CD8-positive, alpha-beta memory T cell (primary cell): ENCODE measurements at regions not wholly inside any gene's neighbourhood (a gene's known extent, or its start where the extent isn't known, plus 50 kb on each side); places are given as distances from the start of the nearest gene placed in this dataset.
"Not testable (repeated sequence)": the region's sequence is repeated elsewhere in the genome, so short reads cannot be mapped to it uniquely, and the experiment has no call there.

Source experiments
- CTCF ChIA-PET: fragments of 350-600 bp; sonication (Branson Sonifier 250); formaldehyde crosslinking; loops from one replicate; lab custom pipeline; 2021; ENCODE audit warnings: antibody characterized with exemption; lab: Charles Lee
- POLR2A ChIA-PET: fragments of 350-600 bp; sonication (Branson Sonifier 250); formaldehyde crosslinking; loops from one replicate; lab custom pipeline; 2021; ENCODE audit warnings: antibody characterized with exemption; lab: Charles Lee
- DNase-seq, 5 donors: peaks; one replicate each; pipeline versions ENCODE4 v3.0.0 to v3.0.0-alpha.2; 2020 to 2022; ENCODE audit warnings: mixed read lengths in 1 of 5
- H3K27ac ChIP-seq: one replicate; pipeline ENCODE4 v1.7.0; 2013; ENCODE audit warnings: low read depth, mild to moderate bottlenecking, low read length, moderate library complexity
- H3K27me3 ChIP-seq: 2 replicates; pipeline ENCODE4 v1.7.0; 2013; ENCODE audit warnings: low read length, mild to moderate bottlenecking; ENCODE audit not compliant: insufficient read depth, poor library complexity, severe bottlenecking
- H3K36me3 ChIP-seq: 2 replicates; pipeline ENCODE4 v1.7.0; 2013; ENCODE audit warnings: mild to moderate bottlenecking, low read length, moderate library complexity; ENCODE audit not compliant: insufficient read depth
- H3K4me1 ChIP-seq: 2 replicates; pipeline ENCODE4 v1.7.0; 2013; ENCODE audit warnings: mild to moderate bottlenecking, low read length, moderate library complexity; ENCODE audit not compliant: insufficient read depth
- H3K4me3 ChIP-seq: 2 replicates; pipeline ENCODE4 v1.7.0; 2013; ENCODE audit warnings: mild to moderate bottlenecking, low read length
- H3K9me3 ChIP-seq: 2 replicates; pipeline ENCODE4 v1.7.0; 2013; ENCODE audit warnings: mild to moderate bottlenecking, low read length
- H3K27ac Mint-ChIP-seq, 8 donors: one replicate each; pipeline ENCODE4 v1.8.0; 2020 to 2021; ENCODE audit warnings: mixed read lengths in 8 of 8, mild to moderate bottlenecking in 6 of 8, inconsistent platforms in 3 of 8, moderate library complexity in 3 of 8
- H3K27me3 Mint-ChIP-seq, 2 donors: one replicate each; pipeline ENCODE4 v1.8.0; 2020 to 2021; ENCODE audit warnings: mixed read lengths in 2 of 2, mild to moderate bottlenecking in 1 of 2, moderate library complexity in 1 of 2
- H3K36me3 Mint-ChIP-seq, 3 donors: one replicate each; pipeline ENCODE4 v1.8.0; 2020 to 2021; ENCODE audit warnings: mixed read lengths in 3 of 3, inconsistent platforms in 1 of 3, mild to moderate bottlenecking in 1 of 3
- H3K4me1 Mint-ChIP-seq, 3 donors: one replicate each; pipeline ENCODE4 v1.8.0; 2020 to 2021; ENCODE audit warnings: mixed read lengths in 3 of 3, inconsistent platforms in 1 of 3, mild to moderate bottlenecking in 1 of 3
- H3K4me3 Mint-ChIP-seq, 7 donors: one replicate each; pipeline ENCODE4 v1.8.0; 2020 to 2021; ENCODE audit warnings: mixed read lengths in 7 of 7, mild to moderate bottlenecking in 6 of 7, moderate library complexity in 4 of 7, inconsistent platforms in 2 of 7
- H3K9me3 Mint-ChIP-seq, 5 donors: one replicate each; pipeline ENCODE4 v1.8.0; 2020 to 2022; ENCODE audit warnings: mixed read lengths in 5 of 5, mild to moderate bottlenecking in 3 of 5, moderate library complexity in 2 of 5, inconsistent platforms in 1 of 5

- peaks cover 0 to 4% (median 3%) of the 10 kb centered on the region in 3 donors for H3K36me3 Mint-ChIP-seq
Observed at GRCh38 chr21:32867597-32867996, 96.0 kb upstream of the PAXBP1 start.

DNA sequence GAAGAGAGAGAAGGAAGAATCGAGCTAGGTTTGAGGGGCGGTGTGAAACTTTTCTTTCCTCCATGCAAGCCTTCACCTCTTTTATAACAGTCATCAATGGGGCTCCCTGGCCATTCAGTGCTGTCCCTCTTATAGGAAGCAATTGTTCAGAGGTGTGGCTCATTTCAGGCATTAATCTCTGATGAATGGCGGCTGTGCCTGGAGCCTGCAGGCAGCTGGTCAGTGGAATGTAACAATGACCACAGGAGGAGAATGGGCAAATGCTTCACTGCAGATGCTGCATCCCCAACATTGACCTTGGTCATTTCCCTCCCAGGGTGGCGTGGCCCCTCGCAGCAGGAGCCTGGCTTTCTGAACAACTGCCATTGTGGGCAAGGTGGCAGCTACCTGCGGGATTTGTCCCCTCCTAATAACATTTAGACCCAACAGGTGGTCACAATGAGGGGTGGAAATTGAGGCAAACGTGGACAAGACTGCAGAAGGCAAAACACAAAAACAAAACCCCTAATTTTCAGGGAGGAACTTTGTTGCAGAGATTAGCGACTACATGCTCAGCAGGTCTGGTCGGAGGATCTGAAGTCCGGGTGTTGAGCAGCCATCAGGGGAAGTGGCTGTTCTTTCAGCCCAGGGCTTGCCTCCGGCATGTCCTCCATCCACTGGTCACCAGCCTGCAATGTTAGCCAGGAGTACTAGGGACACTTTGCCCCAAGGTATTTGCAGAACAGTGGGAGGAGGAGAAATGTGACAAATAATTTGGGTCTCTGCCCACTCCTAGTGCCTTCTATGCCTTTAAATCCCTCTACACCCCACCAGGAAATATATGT lies 97.3 kb upstream of the PAXBP1 start:
- no peak overlapping the region for H3K4me3 Mint-ChIP-seq
- Histone ChIP-seq H3K36me3 (no peaks in the 10 kb centered on the region), H3K4me3 (no peak overlapping the region), H3K27ac (no peak overlapping the region), H3K9me3 (no peaks in the 10 kb centered on the region), H3K27me3 (no peaks in the 10 kb centered on the region), H3K4me1 (no peaks in the 10 kb centered on the region)
- no peak overlapping the region for H3K27ac Mint-ChIP-seq
- ChIA-PET POLR2A (no interaction called here), CTCF (no interaction called here)
- peaks cover 0 to 2% (median 0%) of the 10 kb centered on the region in 5 donors for H3K9me3 Mint-ChIP-seq
- DNase-seq, result no peak
- H3K36me3 Mint-ChIP-seq, result peaks cover 0 to 6% (median 1%) of the 10 kb centered on the region in 3 donors
- H3K27me3 Mint-ChIP-seq, result peaks cover 13 to 33% of the 10 kb centered on the region in 2 donors
- no peaks in the 10 kb centered on the region for H3K4me1 Mint-ChIP-seq

More at GRCh38 chr21:32867597-32867996, 96.0 kb upstream of the PAXBP1 start:
- CTCF ChIA-PET, result no interaction called here
- no peaks in the 10 kb centered on the region for H3K4me1 ChIP-seq
- H3K4me3 Mint-ChIP-seq, result no peak overlapping the region
- H3K9me3 Mint-ChIP-seq, result peaks cover 0 to 2% (median 0%) of the 10 kb centered on the region in 5 donors
- H3K9me3 ChIP-seq, result no peaks in the 10 kb centered on the region
- DNase-seq, result no peak
- no peaks in the 10 kb centered on the region for H3K36me3 ChIP-seq
- H3K27me3 Mint-ChIP-seq, result peaks cover 14 to 41% of the 10 kb centered on the region in 2 donors
- H3K4me1 Mint-ChIP-seq, result no peaks in the 10 kb centered on the region
- H3K4me3 ChIP-seq, result no peak overlapping the region
- H3K27me3 ChIP-seq, result no peaks in the 10 kb centered on the region
- no peak overlapping the region for H3K27ac ChIP-seq
- POLR2A ChIA-PET, result no interaction called here
- H3K27ac Mint-ChIP-seq, result no peak overlapping the region

DNA sequence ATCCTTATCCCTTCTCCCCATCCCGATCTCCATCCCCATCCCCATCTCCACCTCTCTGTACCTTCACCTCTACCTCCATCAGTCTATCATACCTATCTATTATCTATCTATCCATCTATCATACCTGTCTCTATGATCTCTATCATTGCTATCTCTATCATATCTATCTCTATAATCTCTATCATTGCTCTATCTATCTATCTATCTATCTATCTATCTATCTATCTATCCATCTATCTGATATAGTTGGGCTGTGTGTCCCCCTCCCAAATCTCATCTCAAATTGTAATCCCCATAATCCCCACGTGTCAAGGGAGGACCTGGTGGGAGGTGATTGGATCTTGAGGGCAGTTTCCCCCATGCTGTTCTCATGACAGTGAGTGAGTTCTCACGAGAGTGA lies 97.9 kb upstream of the PAXBP1 start:
- Mint-ChIP-seq H3K27ac (no peak overlapping the region), H3K4me3 (no peak overlapping the region), H3K9me3 (peaks cover 0 to 2% (median 0%) of the 10 kb centered on the region in 5 donors), H3K27me3 (peaks cover 14 to 39% of the 10 kb centered on the region in 2 donors), H3K36me3 (peaks cover 0 to 8% (median 1%) of the 10 kb centered on the region in 3 donors), H3K4me1 (no peaks in the 10 kb centered on the region)
- H3K4me3 ChIP-seq, result no peak overlapping the region
- H3K9me3 ChIP-seq, result no peaks in the 10 kb centered on the region
- no peaks in the 10 kb centered on the region for H3K36me3 ChIP-seq
- POLR2A ChIA-PET, result no interaction called here
- no peaks in the 10 kb centered on the region for H3K27me3 ChIP-seq
- CTCF ChIA-PET, result no interaction called here
- no peaks in the 10 kb centered on the region for H3K4me1 ChIP-seq
- no peak for DNase-seq
- no peak overlapping the region for H3K27ac ChIP-seq

GRCh38 chr21:32876426-32876825 lies 104.9 kb upstream of the PAXBP1 start:
- DNase-seq, result no peak
- Mint-ChIP-seq H3K27ac (no peak overlapping the region), H3K4me3 (no peak overlapping the region), H3K4me1 (no peaks in the 10 kb centered on the region), H3K27me3 (peaks cover 8 to 29% of the 10 kb centered on the region in 2 donors), H3K9me3 (no peaks in the 10 kb centered on the region), H3K36me3 (peaks cover 0 to 8% (median 0%) of the 10 kb centered on the region in 3 donors)
- H3K9me3 ChIP-seq, result no peaks in the 10 kb centered on the region
- POLR2A ChIA-PET, result no interaction called here
- CTCF ChIA-PET, result interaction anchor here (1.8 kb wide), 1 partner anchor 18 kb away, joined by 4 read pairs; no protein-coding TSS in a partner anchor
- no peak overlapping the region for H3K27ac ChIP-seq
- H3K27me3 ChIP-seq, result no peaks in the 10 kb centered on the region
- H3K4me1 ChIP-seq, result no peaks in the 10 kb centered on the region
- H3K36me3 ChIP-seq, result no peaks in the 10 kb centered on the region
- no peak overlapping the region for H3K4me3 ChIP-seq

DNA sequence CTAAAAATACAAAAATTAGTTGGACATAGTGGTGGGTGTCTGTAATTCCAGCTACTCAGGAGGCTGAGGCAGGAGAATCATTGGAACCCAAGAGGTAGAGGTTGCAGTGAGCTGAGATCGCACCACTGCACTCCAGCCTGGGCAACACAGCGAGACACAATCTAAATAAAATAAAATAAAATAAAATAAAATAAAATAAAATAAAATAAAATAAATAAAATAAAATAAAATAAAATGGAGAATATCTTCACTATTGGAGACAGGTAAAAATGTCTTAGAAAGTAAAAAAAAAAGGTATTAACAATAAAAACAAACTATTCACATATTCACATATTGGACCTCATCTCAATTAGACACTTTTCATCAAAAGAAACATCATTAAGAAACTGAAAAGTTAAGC lies 106.3 kb upstream of the PAXBP1 start:
- H3K4me1 ChIP-seq, H3K4me3 Mint-ChIP-seq, H3K9me3 ChIP-seq, POLR2A ChIA-PET, H3K27ac ChIP-seq, H3K36me3 Mint-ChIP-seq, DNase-seq, H3K4me3 ChIP-seq, H3K27me3 ChIP-seq, H3K27ac Mint-ChIP-seq, H3K36me3 ChIP-seq, H3K4me1 Mint-ChIP-seq, H3K9me3 Mint-ChIP-seq: not testable (repeated sequence)
- CTCF ChIA-PET, result interaction anchor here (1.8 kb wide), 1 partner anchor 20 kb away, joined by 4 read pairs; no protein-coding TSS in a partner anchor
- H3K27me3 Mint-ChIP-seq, result peaks cover 8 to 22% of the 10 kb centered on the region in 2 donors

- no peaks in the 10 kb centered on the region for H3K9me3 ChIP-seq
- Mint-ChIP-seq H3K9me3 (no peaks in the 10 kb centered on the region), H3K27me3 (peaks cover 8 to 22% of the 10 kb centered on the region in 2 donors), H3K4me3 (no peak overlapping the region), H3K27ac (no peak overlapping the region), H3K4me1 (no peaks in the 10 kb centered on the region), H3K36me3 (peaks cover 0 to 3% (median 0%) of the 10 kb centered on the region in 3 donors)
- ChIA-PET CTCF (no interaction called here), POLR2A (no interaction called here)
- DNase-seq, result no peak
- no peak overlapping the region for H3K27ac ChIP-seq
- no peaks in the 10 kb centered on the region for H3K27me3 ChIP-seq
- no peaks in the 10 kb centered on the region for H3K36me3 ChIP-seq
- no peak overlapping the region for H3K4me3 ChIP-seq
- H3K4me1 ChIP-seq, result no peaks in the 10 kb centered on the region
Observed at GRCh38 chr21:32878661-32879060, 107.1 kb upstream of the PAXBP1 start.

DNA sequence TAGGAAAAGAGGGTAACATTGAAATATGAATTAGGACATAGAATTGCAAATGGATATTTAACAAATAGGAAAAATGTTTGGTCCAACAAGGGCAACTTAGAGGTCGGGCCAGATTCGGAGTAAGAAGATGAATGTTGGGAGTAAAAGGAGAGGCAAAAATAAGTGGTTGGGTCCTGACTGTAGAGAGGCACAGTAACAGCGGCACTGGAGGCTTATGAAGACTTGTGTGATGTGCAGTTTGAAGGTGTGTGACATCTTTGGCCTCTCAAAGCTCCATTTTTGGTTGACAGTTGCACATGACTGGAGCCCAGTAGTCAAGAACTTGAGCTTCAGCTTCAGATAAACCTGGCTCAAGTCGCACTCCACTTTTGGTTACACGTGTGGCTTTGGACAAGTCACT lies 109.9 kb upstream of the PAXBP1 start:
- Mint-ChIP-seq H3K27ac (no peak overlapping the region), H3K27me3 (peaks cover 0 to 4% of the 10 kb centered on the region in 2 donors), H3K4me1 (peaks cover 8 to 10% (median 10%) of the 10 kb centered on the region in 3 donors), H3K36me3 (peaks cover 0 to under 1% (median 0%) of the 10 kb centered on the region in 3 donors), H3K9me3 (no peaks in the 10 kb centered on the region), H3K4me3 (no peak overlapping the region)
- no peak for DNase-seq
- H3K27ac ChIP-seq, result no peak overlapping the region
- H3K36me3 ChIP-seq, result no peaks in the 10 kb centered on the region
- POLR2A ChIA-PET, result no interaction called here
- peaks cover 8% of the 10 kb centered on the region for H3K4me1 ChIP-seq
- H3K4me3 ChIP-seq, result no peak overlapping the region
- no peaks in the 10 kb centered on the region for H3K27me3 ChIP-seq
- CTCF ChIA-PET, result interaction anchor here (0.8 kb wide), 1 partner anchor 38 kb away, joined by 3 read pairs; no protein-coding TSS in a partner anchor
- H3K9me3 ChIP-seq, result no peaks in the 10 kb centered on the region

- POLR2A ChIA-PET, result no interaction called here
- Histone ChIP-seq H3K4me1 (peaks cover 16% of the 10 kb centered on the region), H3K4me3 (no peak overlapping the region), H3K27me3 (no peaks in the 10 kb centered on the region), H3K27ac (no peak overlapping the region), H3K9me3 (no peaks in the 10 kb centered on the region), H3K36me3 (no peaks in the 10 kb centered on the region)
- Mint-ChIP-seq H3K4me3 (no peak overlapping the region), H3K36me3 (peaks cover 0 to 1% (median 0%) of the 10 kb centered on the region in 3 donors), H3K27me3 (no peaks in the 10 kb centered on the region), H3K9me3 (no peaks in the 10 kb centered on the region), H3K27ac (no peak overlapping the region), H3K4me1 (peaks cover 15 to 19% (median 19%) of the 10 kb centered on the region in 3 donors)
- CTCF ChIA-PET, result no interaction called here
- no peak for DNase-seq
Observed at GRCh38 chr21:32884062-32884461, 112.5 kb upstream of the PAXBP1 start.
